ENCODE measurements at regions not wholly inside any gene's neighbourhood (a gene's known extent, or its start where the extent isn't known, plus 50 kb on each side); places are given as distances from the start of the nearest gene placed in this dataset.

DNA sequence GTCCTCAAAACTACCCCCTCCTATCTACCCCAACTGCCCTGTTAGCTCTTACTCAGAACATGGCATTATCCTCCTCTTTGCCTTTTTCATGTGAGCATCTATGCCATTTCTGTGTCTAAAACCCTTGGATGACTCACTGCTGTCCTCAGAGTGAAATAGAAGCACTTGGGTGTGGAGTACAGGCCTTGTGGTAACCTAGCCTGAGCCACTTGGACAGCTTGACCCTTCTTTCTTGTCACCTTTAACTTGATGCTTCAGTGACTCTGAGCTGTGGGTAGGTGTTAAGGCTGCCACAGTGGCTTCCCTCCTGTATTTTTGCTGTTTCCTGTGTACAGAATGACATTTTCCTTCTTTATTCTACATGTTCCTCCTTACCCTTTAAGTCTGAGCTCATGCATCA is 391.4 kb downstream of the SH3GL2 start:
- Histone ChIP-seq H2BK12ac (ENCODE audit: low read length) (no peak overlapping the region), H2BK120ac (ENCODE audit: low read depth, low read length) (no peak overlapping the region), H3K4me3 (ENCODE audit: low read length in 2 of 2) (no peak overlapping the region), H4K8ac (ENCODE audit: low read depth, low read length) (no peak overlapping the region), H4K91ac (ENCODE audit: low read depth, low read length, poor library complexity) (no peak overlapping the region), H3K18ac (ENCODE audit: low read length) (no peak overlapping the region), H2BK15ac (ENCODE audit: low read length) (no peak overlapping the region), H3K4me1 (ENCODE audit: control insufficient read depth in 2 of 2, insufficient read depth in 1 of 2, low read depth in 1 of 2, low read length in 2 of 2) (no peaks in the 10 kb centered on the region), H3K27ac (replicated peaks; ENCODE audit: low read length) (no peak overlapping the region), H2AK5ac (ENCODE audit: low read depth, low read length) (no peak overlapping the region), H3K9me3 (replicated peaks in 1 of 2; ENCODE audit: control insufficient read depth in 2 of 2, insufficient read depth in 1 of 2, low read depth in 1 of 2, low read length in 2 of 2) (no peaks in the 10 kb centered on the region), H3K79me1 (ENCODE audit: low read depth, low read length) (no peaks in the 10 kb centered on the region), H3K14ac (ENCODE audit: low read length) (no peak overlapping the region), H3K4ac (ENCODE audit: low read length) (no peak overlapping the region), H3K4me2 (ENCODE audit: insufficient read depth, low read length, poor library complexity, severe bottlenecking) (no peak overlapping the region), H3K27me3 (ENCODE audit: control insufficient read depth in 3 of 3, insufficient read depth in 3 of 3, low read depth in 1 of 3, low read length in 3 of 3) (no peaks in the 10 kb centered on the region), H2AFZ (ENCODE audit: low read length) (no peak overlapping the region), H3K36me3 (replicated peaks in 1 of 2; ENCODE audit: control insufficient read depth in 2 of 2, insufficient read depth in 2 of 2, low read length in 2 of 2) (no peaks in the 10 kb centered on the region), H2BK5ac (ENCODE audit: low read length) (no peak overlapping the region), H3K23ac (ENCODE audit: low read depth, low read length, poor library complexity) (no peak overlapping the region), H3K9ac (ENCODE audit: low read depth, low read length, poor library complexity) (no peak overlapping the region)
- no peak for DNase-seq (ENCODE audit: low spot score)

- no peak overlapping the region for H2AK5ac ChIP-seq (ENCODE audit: low read depth, low read length)
- no peak overlapping the region for H3K9ac ChIP-seq (ENCODE audit: low read depth, low read length, poor library complexity)
- H3K27me3 ChIP-seq (ENCODE audit: control insufficient read depth in 3 of 3, insufficient read depth in 3 of 3, low read depth in 1 of 3, low read length in 3 of 3): no peaks in the 10 kb centered on the region
- no peaks in the 10 kb centered on the region for H3K79me1 ChIP-seq (ENCODE audit: low read depth, low read length)
- no peaks in the 10 kb centered on the region for H3K4me1 ChIP-seq (ENCODE audit: control insufficient read depth in 2 of 2, insufficient read depth in 1 of 2, low read depth in 1 of 2, low read length in 2 of 2)
- no peak overlapping the region for H2BK120ac ChIP-seq (ENCODE audit: low read depth, low read length)
- H3K18ac ChIP-seq (ENCODE audit: low read length): no peak overlapping the region
- H3K9me3 ChIP-seq (replicated peaks in 1 of 2; ENCODE audit: control insufficient read depth in 2 of 2, insufficient read depth in 1 of 2, low read depth in 1 of 2, low read length in 2 of 2): no peaks in the 10 kb centered on the region
- H3K36me3 ChIP-seq (replicated peaks in 1 of 2; ENCODE audit: control insufficient read depth in 2 of 2, insufficient read depth in 2 of 2, low read length in 2 of 2): no peaks in the 10 kb centered on the region
- no peak overlapping the region for H2BK12ac ChIP-seq (ENCODE audit: low read length)
- no peak overlapping the region for H2AFZ ChIP-seq (ENCODE audit: low read length)
- H2BK15ac ChIP-seq (ENCODE audit: low read length): no peak overlapping the region
- no peak overlapping the region for H4K91ac ChIP-seq (ENCODE audit: low read depth, low read length, poor library complexity)
- H2BK5ac ChIP-seq (ENCODE audit: low read length): no peak overlapping the region
- no peak for DNase-seq (ENCODE audit: low spot score)
- no peak overlapping the region for H3K4me2 ChIP-seq (ENCODE audit: insufficient read depth, low read length, poor library complexity, severe bottlenecking)
- WGBS, 2 donors (ENCODE audit: extremely low coverage in 2 of 2, insufficient read length in 2 of 2, insufficient replicate concordance in 1 of 2): no CpG with 5 or more reads among the region's 2 CpGs
- no peak overlapping the region for H3K27ac ChIP-seq (replicated peaks; ENCODE audit: low read length)
- H3K4ac ChIP-seq (ENCODE audit: low read length): no peak overlapping the region
- H3K4me3 ChIP-seq (ENCODE audit: low read length in 2 of 2): no peak overlapping the region
- H3K14ac ChIP-seq (ENCODE audit: low read length): no peak overlapping the region
- H4K8ac ChIP-seq (ENCODE audit: low read depth, low read length): no peak overlapping the region
- no peak overlapping the region for H3K23ac ChIP-seq (ENCODE audit: low read depth, low read length, poor library complexity)
Measured at GRCh38 chr9:17978773-17979172, 399.9 kb downstream of the SH3GL2 start.

GRCh38 chr9:17986595-17986994 is 407.7 kb downstream of the SH3GL2 start:
- no peak overlapping the region for H3K27ac ChIP-seq (replicated peaks; ENCODE audit: low read length)
- no peak overlapping the region for H3K9ac ChIP-seq (ENCODE audit: low read depth, low read length, poor library complexity)
- H2AK5ac ChIP-seq (ENCODE audit: low read depth, low read length): no peak overlapping the region
- no peaks in the 10 kb centered on the region for H3K36me3 ChIP-seq (replicated peaks in 1 of 2; ENCODE audit: control insufficient read depth in 2 of 2, insufficient read depth in 2 of 2, low read length in 2 of 2)
- no peak overlapping the region for H2BK12ac ChIP-seq (ENCODE audit: low read length)
- no peaks in the 10 kb centered on the region for H3K9me3 ChIP-seq (replicated peaks in 1 of 2; ENCODE audit: control insufficient read depth in 2 of 2, insufficient read depth in 1 of 2, low read depth in 1 of 2, low read length in 2 of 2)
- H3K23ac ChIP-seq (ENCODE audit: low read depth, low read length, poor library complexity): no peak overlapping the region
- no peak overlapping the region for H2BK5ac ChIP-seq (ENCODE audit: low read length)
- H3K4me3 ChIP-seq (ENCODE audit: low read length in 2 of 2): no peak overlapping the region
- H2AFZ ChIP-seq (ENCODE audit: low read length): no peak overlapping the region
- H3K4ac ChIP-seq (ENCODE audit: low read length): no peak overlapping the region
- no peak for DNase-seq (ENCODE audit: low spot score)
- no peak overlapping the region for H3K4me2 ChIP-seq (ENCODE audit: insufficient read depth, low read length, poor library complexity, severe bottlenecking)
- H4K8ac ChIP-seq (ENCODE audit: low read depth, low read length): no peak overlapping the region
- no peak overlapping the region for H3K18ac ChIP-seq (ENCODE audit: low read length)
- H2BK15ac ChIP-seq (ENCODE audit: low read length): no peak overlapping the region
- H3K14ac ChIP-seq (ENCODE audit: low read length): no peak overlapping the region
- H3K79me1 ChIP-seq (ENCODE audit: low read depth, low read length): no peaks in the 10 kb centered on the region
- H4K91ac ChIP-seq (ENCODE audit: low read depth, low read length, poor library complexity): no peak overlapping the region
- H2BK120ac ChIP-seq (ENCODE audit: low read depth, low read length): no peak overlapping the region
- no peaks in the 10 kb centered on the region for H3K27me3 ChIP-seq (ENCODE audit: control insufficient read depth in 3 of 3, insufficient read depth in 3 of 3, low read depth in 1 of 3, low read length in 3 of 3)
- no peaks in the 10 kb centered on the region for H3K4me1 ChIP-seq (ENCODE audit: control insufficient read depth in 2 of 2, insufficient read depth in 1 of 2, low read depth in 1 of 2, low read length in 2 of 2)

DNA sequence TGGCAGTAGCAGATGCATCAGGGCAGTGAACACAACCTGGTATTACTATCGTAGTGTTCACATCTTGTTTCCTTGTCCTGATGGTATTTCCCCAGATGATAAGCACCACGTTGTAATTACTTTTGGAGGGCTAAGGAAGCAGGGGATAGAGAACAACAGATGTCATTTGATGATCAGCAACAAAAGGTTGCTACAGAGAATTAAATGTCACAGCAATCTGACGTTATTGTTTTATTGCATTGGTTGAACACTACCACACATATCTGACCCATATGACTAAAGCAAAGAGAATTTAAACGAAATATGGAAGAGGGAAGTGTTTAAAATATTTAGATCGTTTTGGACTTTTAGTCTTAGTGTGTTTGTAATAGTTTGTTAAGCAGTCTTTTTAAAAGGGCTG is 408.3 kb downstream of the SH3GL2 start:
- Histone ChIP-seq H3K18ac (ENCODE audit: low read length) (no peak overlapping the region), H3K4me2 (ENCODE audit: insufficient read depth, low read length, poor library complexity, severe bottlenecking) (no peak overlapping the region), H3K4me3 (ENCODE audit: low read length in 2 of 2) (no peak overlapping the region), H3K27ac (replicated peaks; ENCODE audit: low read length) (no peak overlapping the region), H3K4ac (ENCODE audit: low read length) (no peak overlapping the region), H2BK15ac (ENCODE audit: low read length) (no peak overlapping the region), H2BK12ac (ENCODE audit: low read length) (no peak overlapping the region), H4K91ac (ENCODE audit: low read depth, low read length, poor library complexity) (no peak overlapping the region), H3K4me1 (ENCODE audit: control insufficient read depth in 2 of 2, insufficient read depth in 1 of 2, low read depth in 1 of 2, low read length in 2 of 2) (no peaks in the 10 kb centered on the region), H3K9ac (ENCODE audit: low read depth, low read length, poor library complexity) (no peak overlapping the region), H3K9me3 (replicated peaks in 1 of 2; ENCODE audit: control insufficient read depth in 2 of 2, insufficient read depth in 1 of 2, low read depth in 1 of 2, low read length in 2 of 2) (no peaks in the 10 kb centered on the region), H3K36me3 (replicated peaks in 1 of 2; ENCODE audit: control insufficient read depth in 2 of 2, insufficient read depth in 2 of 2, low read length in 2 of 2) (no peaks in the 10 kb centered on the region), H3K14ac (ENCODE audit: low read length) (no peak overlapping the region), H4K8ac (ENCODE audit: low read depth, low read length) (no peak overlapping the region), H3K79me1 (ENCODE audit: low read depth, low read length) (no peaks in the 10 kb centered on the region), H2BK120ac (ENCODE audit: low read depth, low read length) (no peak overlapping the region), H2AK5ac (ENCODE audit: low read depth, low read length) (no peak overlapping the region), H3K23ac (ENCODE audit: low read depth, low read length, poor library complexity) (no peak overlapping the region), H3K27me3 (ENCODE audit: control insufficient read depth in 3 of 3, insufficient read depth in 3 of 3, low read depth in 1 of 3, low read length in 3 of 3) (no peaks in the 10 kb centered on the region), H2BK5ac (ENCODE audit: low read length) (no peak overlapping the region), H2AFZ (ENCODE audit: low read length) (no peak overlapping the region)
- 100% methylated on average over 1 to 2 of the region's 5 CpGs for WGBS, 2 donors (ENCODE audit: extremely low coverage in 2 of 2, insufficient read length in 2 of 2, insufficient replicate concordance in 1 of 2)
- DNase-seq (ENCODE audit: low spot score): no peak
